ENCODE measurements at regions not wholly inside any gene's neighbourhood (a gene's known extent, or its start where the extent isn't known, plus 50 kb on each side); places are given as distances from the start of the nearest gene placed in this dataset.

DNA sequence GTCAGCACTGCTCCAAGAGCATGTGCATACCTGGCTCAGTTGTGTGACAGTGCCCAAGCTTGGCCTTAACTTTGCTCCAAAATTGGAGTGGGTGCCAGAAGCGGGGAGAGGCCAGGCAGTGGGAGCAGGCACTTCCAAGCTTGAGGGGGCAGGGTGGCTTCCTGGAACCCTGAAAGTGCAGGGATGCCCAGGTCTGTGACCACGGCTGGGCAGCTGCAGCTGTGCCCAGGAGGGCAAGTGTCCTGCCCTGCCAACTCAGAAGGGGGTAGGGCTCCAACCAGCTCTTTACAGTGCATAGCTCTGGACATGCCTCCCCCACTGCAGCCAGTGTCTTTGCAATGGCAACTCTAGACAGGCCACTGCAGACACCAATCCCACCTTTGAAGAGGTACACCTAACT is 478.6 kb downstream of the OTOL1 start:
- intact Hi-C loops (cut with DNase I), result no loop called here
- DNase-seq, result no peak
- H3K36me3 ChIP-seq (replicated peaks in 1 of 2; ENCODE audit: insufficient read depth in 1 of 2, low read depth in 2 of 2), result no peaks in the 10 kb centered on the region

DNA sequence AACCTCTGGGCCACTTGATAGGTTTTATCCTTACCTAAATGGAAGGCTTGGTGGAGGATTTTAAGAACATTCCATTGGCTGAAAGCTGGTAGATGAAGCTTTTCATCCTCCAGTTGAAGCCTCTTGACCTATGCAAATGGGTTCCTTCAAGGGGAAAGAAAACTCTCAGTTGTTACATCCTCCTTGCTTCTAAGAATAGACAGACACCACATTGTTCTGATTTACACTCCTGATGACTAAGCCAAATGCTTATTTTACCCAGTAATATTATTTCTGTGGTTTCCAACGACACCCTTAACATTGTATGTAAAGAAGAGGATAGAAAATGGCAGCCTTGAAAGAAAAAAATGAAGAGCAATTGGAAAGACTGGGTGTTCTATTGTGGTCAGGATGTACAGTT is 480.5 kb downstream of the OTOL1 start:
- TF ChIP-seq POLR2A (IDR thresholded peaks at IDR 0.05), result no peak
- TF ChIP-seq, protein P1, sequence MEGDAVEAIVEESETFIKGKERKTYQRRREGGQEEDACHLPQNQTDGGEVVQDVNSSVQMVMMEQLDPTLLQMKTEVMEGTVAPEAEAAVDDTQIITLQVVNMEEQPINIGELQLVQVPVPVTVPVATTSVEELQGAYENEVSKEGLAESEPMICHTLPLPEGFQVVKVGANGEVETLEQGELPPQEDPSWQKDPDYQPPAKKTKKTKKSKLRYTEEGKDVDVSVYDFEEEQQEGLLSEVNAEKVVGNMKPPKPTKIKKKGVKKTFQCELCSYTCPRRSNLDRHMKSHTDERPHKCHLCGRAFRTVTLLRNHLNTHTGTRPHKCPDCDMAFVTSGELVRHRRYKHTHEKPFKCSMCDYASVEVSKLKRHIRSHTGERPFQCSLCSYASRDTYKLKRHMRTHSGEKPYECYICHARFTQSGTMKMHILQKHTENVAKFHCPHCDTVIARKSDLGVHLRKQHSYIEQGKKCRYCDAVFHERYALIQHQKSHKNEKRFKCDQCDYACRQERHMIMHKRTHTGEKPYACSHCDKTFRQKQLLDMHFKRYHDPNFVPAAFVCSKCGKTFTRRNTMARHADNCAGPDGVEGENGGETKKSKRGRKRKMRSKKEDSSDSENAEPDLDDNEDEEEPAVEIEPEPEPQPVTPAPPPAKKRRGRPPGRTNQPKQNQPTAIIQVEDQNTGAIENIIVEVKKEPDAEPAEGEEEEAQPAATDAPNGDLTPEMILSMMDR (IDR thresholded peaks at IDR 0.05), result no peak
- no peaks in the 10 kb centered on the region for H3K27me3 ChIP-seq
- ATAC-seq (no peak), DNase-seq (no peak)
- no peak overlapping the region for H3K4me3 ChIP-seq
- no peaks in the 10 kb centered on the region for H3K4me1 ChIP-seq
- H3K9me3 ChIP-seq, result peaks cover 0 to 3% (median 0%) of the 10 kb centered on the region in 3 donors
- intact Hi-C loops (cut with DNase I), result no loop called here
- H3K36me3 ChIP-seq (replicated peaks in 1 of 2; ENCODE audit: insufficient read depth in 1 of 2, low read depth in 2 of 2), result no peaks in the 10 kb centered on the region
- WGBS, 2 donors, result 21 to 23% methylated on average over 1 of the region's 1 CpG
- H3K27ac ChIP-seq, result no peak overlapping the region

More for the DNA sequence above, 478.6 kb downstream of the OTOL1 start:
- Histone ChIP-seq H3K4me1 (no peaks in the 10 kb centered on the region), H3K4me3 (no peak overlapping the region), H3K27me3 (no peaks in the 10 kb centered on the region), H3K27ac (no peak overlapping the region), H3K9me3 (peaks cover 0 to 3% (median 0%) of the 10 kb centered on the region in 3 donors)
- no peak for ATAC-seq
- TF ChIP-seq, protein P1 (IDR thresholded peaks at IDR 0.05), result no peak
- TF ChIP-seq POLR2A (IDR thresholded peaks at IDR 0.05), result no peak
- WGBS, 2 donors, result 62 to 100% methylated on average over 1 to 2 of the region's 2 CpGs

DNA sequence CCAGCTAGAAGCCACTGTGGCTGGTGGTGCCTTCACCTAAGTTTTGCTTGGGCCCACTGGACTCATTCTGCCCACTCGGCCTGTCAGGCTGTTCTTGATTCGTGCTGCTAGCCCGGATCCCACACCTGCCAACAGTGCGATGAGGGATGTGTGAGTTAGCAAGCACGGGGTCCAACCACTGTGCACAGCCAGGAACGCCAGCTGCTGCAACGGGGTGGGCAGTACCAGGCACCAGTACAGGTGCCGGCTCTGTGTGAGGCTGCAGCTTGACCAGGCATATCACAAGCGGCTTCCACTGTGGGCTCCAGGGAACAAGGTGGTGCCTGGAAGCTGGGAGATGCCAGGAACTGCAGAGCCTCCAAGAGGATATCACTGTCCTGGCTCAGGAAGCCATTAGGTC is 481.2 kb downstream of the OTOL1 start:
- ATAC-seq (no peak), DNase-seq (no peak)

DNA sequence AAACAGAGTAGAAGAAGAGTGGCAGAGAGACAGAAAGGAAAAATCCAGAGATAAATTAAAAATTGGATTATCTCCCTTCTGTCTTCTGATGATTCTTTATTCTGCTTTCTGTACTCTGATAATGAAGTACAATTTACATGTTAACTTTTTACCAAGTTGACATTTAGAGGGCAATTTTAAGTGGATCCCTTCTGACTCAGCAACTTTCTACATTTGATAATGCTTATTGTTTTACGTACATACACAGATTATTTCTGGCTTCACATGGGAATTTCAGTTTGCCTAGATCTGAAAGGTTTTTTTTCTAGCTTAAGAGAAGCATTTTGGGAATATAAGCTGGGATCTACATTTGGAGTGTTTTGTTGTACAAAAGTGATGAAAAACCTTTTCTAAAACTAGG is 491.3 kb downstream of the OTOL1 start:
- H3K9me3 ChIP-seq, result no peaks in the 10 kb centered on the region
- no peak overlapping the region for H3K4me3 ChIP-seq
- WGBS, 2 donors, result 34 to 37% methylated on average over 1 of the region's 1 CpG
- ATAC-seq (no peak), DNase-seq (no peak)
- intact Hi-C loops (cut with DNase I), result no loop called here
- H3K27ac ChIP-seq, result no peak overlapping the region
- H3K27me3 ChIP-seq, result no peaks in the 10 kb centered on the region
- no peaks in the 10 kb centered on the region for H3K4me1 ChIP-seq
- H3K36me3 ChIP-seq (replicated peaks in 1 of 2; ENCODE audit: insufficient read depth in 1 of 2, low read depth in 2 of 2), result no peaks in the 10 kb centered on the region
- no peak for TF ChIP-seq POLR2A (IDR thresholded peaks at IDR 0.05)
- TF ChIP-seq, protein P1 (IDR thresholded peaks at IDR 0.05), result no peak

More for the DNA sequence above, 481.2 kb downstream of the OTOL1 start:
- Histone ChIP-seq H3K36me3 (replicated peaks in 1 of 2; ENCODE audit: insufficient read depth in 1 of 2, low read depth in 2 of 2) (no peaks in the 10 kb centered on the region), H3K27me3 (no peaks in the 10 kb centered on the region), H3K4me3 (no peak overlapping the region), H3K4me1 (no peaks in the 10 kb centered on the region), H3K27ac (no peak overlapping the region), H3K9me3 (peaks cover 0 to 3% (median 0%) of the 10 kb centered on the region in 3 donors)
- WGBS, 2 donors, result 77% methylated on average over 9 of the region's 9 CpGs
- intact Hi-C loops (cut with DNase I), result no loop called here
- TF ChIP-seq, protein P1 (IDR thresholded peaks at IDR 0.05), result no peak
- no peak for TF ChIP-seq POLR2A (IDR thresholded peaks at IDR 0.05)

DNA sequence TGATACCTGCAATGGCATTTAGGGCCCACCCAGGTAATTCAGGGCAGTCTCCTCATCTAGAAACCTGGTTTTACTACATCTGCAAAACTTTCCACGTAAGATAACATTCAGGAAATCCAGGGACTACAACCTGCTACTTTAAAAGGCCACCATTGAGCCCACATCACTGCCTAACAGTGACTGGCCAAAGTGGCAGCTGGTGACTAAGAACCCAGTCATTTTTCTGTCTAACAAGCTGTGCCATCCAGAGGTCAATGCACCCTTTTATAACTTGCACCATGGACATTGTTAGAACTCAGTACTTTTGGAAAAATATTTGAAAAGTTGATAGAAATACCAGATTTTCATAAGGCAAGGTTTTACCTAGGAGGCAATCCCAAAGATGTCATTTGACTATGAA is 492.4 kb downstream of the OTOL1 start:
- Histone ChIP-seq H3K27me3 (no peaks in the 10 kb centered on the region), H3K27ac (no peak overlapping the region), H3K9me3 (no peaks in the 10 kb centered on the region), H3K36me3 (replicated peaks in 1 of 2; ENCODE audit: insufficient read depth in 1 of 2, low read depth in 2 of 2) (no peaks in the 10 kb centered on the region), H3K4me1 (no peaks in the 10 kb centered on the region), H3K4me3 (no peak overlapping the region)
- TF ChIP-seq, protein P1 (IDR thresholded peaks at IDR 0.05), result no peak
- no peak for TF ChIP-seq POLR2A (IDR thresholded peaks at IDR 0.05)
- no peak for ATAC-seq
- no peak for DNase-seq
- intact Hi-C loops (cut with DNase I), result no loop called here
- WGBS, 2 donors, result 29 to 42% methylated on average over 1 of the region's 1 CpG

Measured in body of pancreas (tissue), 4 donors.